Posterior cingulate gyrus (tissue), 11 donors: ENCODE measurements at regions not wholly inside any gene's neighbourhood (a gene's known extent, or its start where the extent isn't known, plus 50 kb on each side); places are given as distances from the start of the nearest gene placed in this dataset.
"Not testable (repeated sequence)": the region's sequence is repeated elsewhere in the genome, so short reads cannot be mapped to it uniquely, and the experiment has no call there.

Source experiments
- DNase-seq, 10 donors: peaks; one replicate each; pipeline versions ENCODE4 v3.0.0 to v3.0.0-alpha.2; 2020 to 2021; ENCODE audit warnings: mixed read lengths in 3 of 10
- intact Hi-C: fragments of 100-400 bp; cut with DNase I; formaldehyde crosslinking; loops from one replicate; pipeline ENCODE4 v1.15.1; 2023

DNA sequence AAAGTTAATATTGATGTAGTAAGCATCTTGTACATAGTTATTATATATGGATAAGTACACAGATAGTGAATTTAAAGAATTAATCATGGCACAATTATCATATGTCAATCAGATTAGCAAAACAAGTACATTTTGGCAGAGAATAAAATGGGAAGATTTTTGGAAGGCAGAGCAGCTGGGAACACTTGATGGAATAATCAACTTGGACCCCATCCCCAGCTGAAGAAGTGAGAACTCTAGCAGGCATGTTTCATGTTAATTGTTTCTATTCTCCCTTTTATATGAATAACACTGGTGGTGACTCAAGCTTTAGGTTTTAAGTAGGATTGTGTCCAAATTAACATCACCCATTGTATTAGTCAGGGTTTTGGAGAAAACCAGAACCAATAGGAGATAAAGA, 198.7 kb downstream of the KCNJ2 start:
- intact Hi-C loops: no loop called here
- no peak for DNase-seq

- intact Hi-C loops: no loop called here
- DNase-seq: no peak
These were observed 200.1 kb downstream of the KCNJ2 start for GRCh38 chr17:70369391-70369790.

DNA sequence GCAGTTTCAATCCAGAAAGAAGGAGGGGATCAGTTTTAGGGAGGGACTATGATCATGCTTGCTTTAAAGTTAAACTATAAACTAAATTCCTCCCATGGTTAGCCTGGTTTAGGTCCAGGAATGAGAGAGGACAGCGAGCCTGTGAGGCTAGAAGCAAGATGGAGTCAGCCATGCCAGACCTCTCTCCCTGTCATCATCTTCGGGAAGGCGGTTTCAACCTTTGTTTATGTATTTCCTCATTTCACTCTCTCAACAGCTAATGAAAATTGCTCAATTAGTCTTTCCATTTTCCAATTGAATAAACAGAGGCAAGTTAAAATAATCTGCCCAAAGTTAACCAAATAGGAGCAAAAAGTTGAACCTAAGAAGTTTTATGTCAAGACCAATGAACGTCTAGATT, 201.5 kb downstream of the KCNJ2 start:
- intact Hi-C loops: no loop called here
- no peak for DNase-seq

- intact Hi-C loops: no loop called here
- no peak for DNase-seq
These were observed 204.0 kb downstream of the KCNJ2 start for GRCh38 chr17:70373369-70373768.

DNA sequence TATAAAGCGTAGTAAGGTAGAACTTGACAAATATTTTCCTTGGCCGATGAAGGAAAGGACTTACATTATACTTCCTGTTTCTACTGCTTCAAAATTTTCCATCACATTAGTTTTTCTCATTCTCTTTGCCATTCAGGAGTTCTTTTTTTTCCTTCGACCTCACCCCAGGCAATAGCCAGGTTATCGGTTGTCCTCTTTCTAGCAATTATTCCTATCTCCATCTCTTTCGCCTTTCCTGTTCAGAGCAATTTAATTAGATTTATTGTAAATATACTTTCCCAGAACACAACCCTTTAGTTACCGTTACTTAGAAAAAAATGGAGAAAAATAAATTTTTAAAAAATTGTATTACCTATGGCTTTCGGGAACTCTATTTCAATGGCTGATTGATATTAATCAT, 205.2 kb downstream of the KCNJ2 start:
- intact Hi-C loops: no loop called here
- DNase-seq: no peak

DNA sequence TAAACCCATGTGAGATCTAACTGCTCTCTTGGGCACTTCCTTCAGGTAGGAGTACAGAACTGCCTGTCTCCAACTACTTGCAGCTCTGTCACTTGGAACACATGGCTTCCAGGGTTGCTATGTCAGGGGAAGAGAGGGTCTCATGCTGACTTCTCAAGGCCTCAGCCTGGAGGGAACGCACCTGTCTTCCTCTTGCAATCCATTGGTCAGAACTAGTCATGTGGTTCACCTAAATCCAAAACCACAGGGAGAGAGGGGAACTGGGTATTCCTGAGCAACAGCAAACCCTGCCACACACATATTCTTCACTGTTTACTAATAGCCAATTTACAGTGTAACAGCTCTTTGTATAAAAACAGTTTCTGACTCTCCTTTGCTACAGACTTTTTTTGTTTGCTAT, 206.1 kb downstream of the KCNJ2 start:
- no peak for DNase-seq
- intact Hi-C loops: no loop called here

- DNase-seq: no peak
- intact Hi-C loops: no loop called here
These were observed 206.8 kb downstream of the KCNJ2 start for GRCh38 chr17:70375813-70376770.

GRCh38 chr17:70377654-70378053, 208.3 kb downstream of the KCNJ2 start:
- intact Hi-C loops: no loop called here
- no peak for DNase-seq

DNA sequence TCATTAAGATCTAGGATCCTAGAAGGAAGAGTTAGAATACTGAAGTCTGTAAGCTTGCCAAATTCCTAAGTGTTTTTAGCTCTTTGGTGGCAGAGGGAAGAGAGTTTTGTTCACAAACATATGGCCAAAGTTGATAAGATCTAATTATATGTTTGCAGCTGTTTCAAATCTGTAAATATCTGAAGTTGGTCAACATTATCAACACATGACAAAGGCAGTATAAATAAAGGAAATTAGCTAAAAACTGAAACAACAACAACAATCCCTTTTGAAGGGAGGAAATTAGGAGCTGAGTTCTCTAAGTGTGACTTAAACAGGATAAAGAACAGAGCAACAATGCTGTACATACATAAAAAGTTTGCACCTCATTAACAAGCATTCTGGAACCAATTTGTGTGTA, 208.7 kb downstream of the KCNJ2 start:
- DNase-seq: no peak
- intact Hi-C loops: no loop called here

GRCh38 chr17:70379945-70380344, 210.6 kb downstream of the KCNJ2 start:
- no peak for DNase-seq
- intact Hi-C loops: no loop called here

DNA sequence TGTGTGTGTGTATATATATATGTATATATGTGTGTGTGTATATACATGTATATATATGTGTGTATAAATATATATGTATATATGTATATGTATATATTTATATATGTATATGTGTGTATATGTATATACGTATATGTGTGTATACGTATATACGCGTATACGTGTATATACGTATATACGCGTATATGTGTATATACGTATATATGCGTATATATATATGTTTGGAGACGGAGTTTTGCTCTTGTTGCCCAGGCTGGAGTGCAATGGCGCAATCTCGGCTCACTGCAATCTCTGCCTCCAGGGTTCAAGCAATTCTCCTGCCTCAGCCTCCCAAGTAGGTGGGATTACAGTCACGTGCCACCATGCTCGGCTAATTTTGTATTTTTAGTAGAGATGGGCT, 212.6 kb downstream of the KCNJ2 start:
- DNase-seq, intact Hi-C loops: not testable (repeated sequence)

- intact Hi-C loops: no loop called here
- DNase-seq: no peak
These were observed 219.0 kb downstream of the KCNJ2 start for GRCh38 chr17:70388326-70388725.

- intact Hi-C loops, DNase-seq: not testable (repeated sequence)
These were observed 220.0 kb downstream of the KCNJ2 start for GRCh38 chr17:70389232-70389757.

GRCh38 chr17:70390049-70390448, 220.7 kb downstream of the KCNJ2 start:
- intact Hi-C loops: no loop called here
- DNase-seq: no peak

DNA sequence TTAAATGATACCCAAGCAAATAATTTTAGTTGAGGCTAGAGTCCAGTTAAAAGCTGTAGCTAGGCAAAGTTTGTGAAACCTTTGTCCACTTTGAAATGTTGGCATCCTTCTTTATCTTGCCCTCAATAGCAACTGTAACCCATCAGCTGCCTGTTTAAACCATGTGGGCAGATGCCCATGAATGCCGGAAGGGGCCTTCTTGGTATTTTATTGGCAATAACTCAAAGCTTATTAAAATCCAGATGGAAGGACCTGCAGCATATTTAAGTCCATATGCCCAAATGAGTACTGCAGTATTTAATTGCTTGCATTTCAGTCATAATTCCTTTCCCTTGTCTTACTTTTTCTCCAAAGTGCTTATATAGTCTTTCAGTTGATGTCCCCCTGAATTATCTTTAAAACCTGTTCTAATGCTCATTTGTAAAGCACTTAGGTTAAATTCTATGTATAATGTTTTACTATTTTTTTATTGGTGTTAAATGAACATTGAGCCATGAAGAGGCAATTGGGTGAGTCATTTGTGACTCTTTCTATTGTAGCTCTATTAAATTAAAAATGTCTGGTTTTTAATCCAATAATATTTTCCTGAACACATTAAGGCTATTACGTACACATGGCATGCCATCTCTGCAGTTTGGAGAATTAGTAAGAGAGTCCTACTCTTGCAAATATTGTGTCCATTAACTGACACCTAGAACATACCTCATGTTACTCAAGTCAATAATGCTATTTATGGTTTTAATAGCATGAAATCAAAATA, 225.3 kb downstream of the KCNJ2 start:
- intact Hi-C loops: no loop called here
- DNase-seq: no peak

GRCh38 chr17:70405492-70406220, 236.3 kb downstream of the KCNJ2 start:
- intact Hi-C loops: no loop called here
- no peak for DNase-seq

- intact Hi-C loops: no loop called here
- DNase-seq: no peak
These were observed 238.2 kb downstream of the KCNJ2 start for GRCh38 chr17:70407506-70407905.

DNA sequence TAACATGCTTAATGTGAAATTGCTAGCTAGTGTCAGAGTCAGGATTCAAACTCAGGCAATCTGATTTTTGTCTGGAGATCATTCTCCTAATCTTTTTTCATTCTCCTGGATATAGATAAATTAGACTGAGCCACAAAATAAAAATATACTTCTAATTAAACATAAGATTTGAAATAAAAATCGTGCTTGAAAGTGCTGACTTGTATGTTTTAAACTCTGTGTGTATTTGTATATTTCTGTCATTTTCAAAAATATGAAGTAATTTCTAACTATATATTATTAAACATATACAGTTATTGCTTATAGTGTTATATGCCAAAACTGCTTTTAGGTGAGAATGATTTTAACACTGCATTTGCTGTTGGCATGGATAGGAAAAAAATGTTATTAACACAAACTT, 239.4 kb downstream of the KCNJ2 start:
- intact Hi-C loops: no loop called here

GRCh38 chr17:70414300-70414699, 245.0 kb downstream of the KCNJ2 start:
- no peak for DNase-seq
- intact Hi-C loops: no loop called here

More for the DNA sequence above, 239.4 kb downstream of the KCNJ2 start:
- no peak for DNase-seq

- intact Hi-C loops: no loop called here
These were observed 251.6 kb downstream of the KCNJ2 start for GRCh38 chr17:70420861-70421445.

More at GRCh38 chr17:70420861-70421445, 251.6 kb downstream of the KCNJ2 start:
- no peak for DNase-seq
